Mesothelial cell of epicardium (in vitro differentiated cells): ENCODE measurements at regions not wholly inside any gene's neighbourhood (a gene's known extent, or its start where the extent isn't known, plus 50 kb on each side); places are given as distances from the start of the nearest gene placed in this dataset.

Source experiments
- DNase-seq, 2 experiments: peaks; one replicate each; pipeline ENCODE4 v3.0.0; 2021; ENCODE audit warnings: low spot score in 2 of 2; ENCODE audit not compliant: unreplicated experiment in 2 of 2
- H3K27ac Mint-ChIP-seq: 2 replicates; pipeline ENCODE4 v1.8.0; 2021; ENCODE audit warnings: mixed read lengths
- H3K27me3 Mint-ChIP-seq: 2 replicates; pipeline ENCODE4 v1.8.0; 2021; ENCODE audit warnings: low read depth, mixed read lengths
- H3K36me3 Mint-ChIP-seq: 2 replicates; pipeline ENCODE4 v1.8.0; 2021; ENCODE audit warnings: mixed read lengths
- H3K4me1 Mint-ChIP-seq: 2 replicates; pipeline ENCODE4 v1.8.0; 2021; ENCODE audit warnings: mixed read lengths
- H3K4me3 Mint-ChIP-seq: 2 replicates; pipeline ENCODE4 v1.8.0; 2021; ENCODE audit warnings: mild to moderate bottlenecking, moderate library complexity, mixed read lengths
- H3K9me3 Mint-ChIP-seq: 2 replicates; pipeline ENCODE4 v1.8.0; 2021; ENCODE audit warnings: mixed read lengths
- CTCF ChIP-seq: fragments of 200-600 bp; sonication (generic); IDR thresholded peaks from one replicate; pipeline ENCODE4 v1.5.0; 2021; ENCODE audit warnings: antibody characterized with exemption; ENCODE audit not compliant: unreplicated experiment

DNA sequence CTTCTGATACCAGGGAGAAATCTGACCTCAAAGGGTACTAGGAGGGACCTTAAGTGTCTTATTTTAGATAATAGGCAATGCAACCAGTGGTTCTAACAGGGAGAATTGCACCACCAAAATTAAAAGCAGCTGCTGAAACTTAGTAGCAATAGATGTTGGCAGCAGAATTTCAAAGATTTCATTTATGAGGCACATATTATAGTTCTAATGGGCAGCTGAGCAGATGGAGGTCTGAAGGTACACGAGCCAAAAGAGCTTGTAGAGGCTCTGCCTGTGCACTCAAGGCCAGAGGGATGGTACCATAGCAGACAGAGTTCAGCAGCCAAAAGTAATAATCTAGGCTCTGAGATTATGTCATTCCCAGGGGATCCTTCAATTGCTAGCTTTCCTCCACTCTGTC, 87.3 kb upstream of the NCKAP5 start:
- Mint-ChIP-seq H3K27me3 (no peaks in the 10 kb centered on the region), H3K27ac (no peak overlapping the region), H3K9me3 (peaks cover 3% of the 10 kb centered on the region), H3K4me3 (no peak overlapping the region), H3K4me1 (no peaks in the 10 kb centered on the region), H3K36me3 (peaks cover 2% of the 10 kb centered on the region)
- DNase-seq: no peak
- no peak for TF ChIP-seq CTCF

DNA sequence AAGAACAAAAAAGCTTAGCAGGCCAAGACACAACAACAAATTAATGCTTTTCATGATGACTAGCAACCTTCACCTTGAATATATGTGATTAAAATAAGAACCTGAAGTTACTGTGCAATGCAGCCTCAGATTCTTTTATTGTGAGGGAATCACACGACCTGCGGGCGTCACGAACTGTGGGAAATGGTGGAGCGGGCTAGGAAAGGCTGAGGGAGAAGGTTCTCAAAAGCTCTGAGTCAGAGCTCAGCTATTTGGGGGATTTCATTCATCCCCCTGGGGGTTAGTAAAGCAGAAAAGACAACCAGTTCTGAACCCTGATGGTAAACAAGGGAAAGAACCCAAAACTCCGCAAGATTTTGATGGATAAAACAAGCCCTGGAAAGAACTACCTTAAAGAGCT, 89.3 kb upstream of the NCKAP5 start:
- Mint-ChIP-seq H3K27me3 (peaks cover 2% of the 10 kb centered on the region), H3K4me1 (no peaks in the 10 kb centered on the region), H3K27ac (no peak overlapping the region), H3K4me3 (no peak overlapping the region), H3K9me3 (no peaks in the 10 kb centered on the region), H3K36me3 (no peaks in the 10 kb centered on the region)
- DNase-seq: no peak
- no peak for TF ChIP-seq CTCF

GRCh38 chr2:133658020-133658903, 90.0 kb upstream of the NCKAP5 start:
- no peak for DNase-seq
- Mint-ChIP-seq H3K4me1 (no peaks in the 10 kb centered on the region), H3K9me3 (no peaks in the 10 kb centered on the region), H3K27me3 (peaks cover 2% of the 10 kb centered on the region), H3K27ac (no peak overlapping the region), H3K36me3 (no peaks in the 10 kb centered on the region), H3K4me3 (no peak overlapping the region)
- TF ChIP-seq CTCF: no peak

GRCh38 chr2:133660510-133660909, 92.2 kb upstream of the NCKAP5 start:
- no peak for DNase-seq
- Mint-ChIP-seq H3K36me3 (no peaks in the 10 kb centered on the region), H3K4me3 (no peak overlapping the region), H3K27me3 (peaks cover 2% of the 10 kb centered on the region), H3K9me3 (peaks cover 4% of the 10 kb centered on the region), H3K4me1 (no peaks in the 10 kb centered on the region), H3K27ac (no peak overlapping the region)
- TF ChIP-seq CTCF: no peak

- no peak overlapping the region for H3K27ac Mint-ChIP-seq
- TF ChIP-seq CTCF: no peak
- no peak overlapping the region for H3K4me3 Mint-ChIP-seq
- DNase-seq: no peak
- no peaks in the 10 kb centered on the region for H3K4me1 Mint-ChIP-seq
- H3K27me3 Mint-ChIP-seq: peaks cover 2% of the 10 kb centered on the region
- peaks cover 4% of the 10 kb centered on the region for H3K9me3 Mint-ChIP-seq
- no peaks in the 10 kb centered on the region for H3K36me3 Mint-ChIP-seq
Measured at GRCh38 chr2:133661392-133661791, 93.1 kb upstream of the NCKAP5 start.
